ENCODE measurements at regions not wholly inside any gene's neighbourhood (a gene's known extent, or its start where the extent isn't known, plus 50 kb on each side); places are given as distances from the start of the nearest gene placed in this dataset.

DNA sequence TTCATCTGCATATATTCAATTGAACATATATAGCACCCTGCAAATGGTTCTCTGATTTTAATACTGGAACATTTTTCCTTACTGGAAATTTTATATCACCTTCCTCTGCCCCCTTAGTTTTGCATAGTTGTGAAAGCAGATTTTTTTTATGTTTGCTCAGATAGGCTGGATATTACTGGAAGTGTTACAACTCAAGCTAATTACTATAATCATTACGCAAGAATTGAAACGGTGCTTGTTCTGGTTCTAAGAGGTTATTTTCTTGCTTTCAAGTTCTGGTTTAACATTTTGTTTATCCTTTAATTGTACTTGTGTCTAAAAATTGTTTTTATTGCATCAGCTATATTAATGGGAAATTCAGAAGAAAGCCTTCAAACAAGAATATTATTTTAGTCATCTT lies 95.6 kb upstream of the MYO16 start:
- TF ChIP-seq, protein P1, sequence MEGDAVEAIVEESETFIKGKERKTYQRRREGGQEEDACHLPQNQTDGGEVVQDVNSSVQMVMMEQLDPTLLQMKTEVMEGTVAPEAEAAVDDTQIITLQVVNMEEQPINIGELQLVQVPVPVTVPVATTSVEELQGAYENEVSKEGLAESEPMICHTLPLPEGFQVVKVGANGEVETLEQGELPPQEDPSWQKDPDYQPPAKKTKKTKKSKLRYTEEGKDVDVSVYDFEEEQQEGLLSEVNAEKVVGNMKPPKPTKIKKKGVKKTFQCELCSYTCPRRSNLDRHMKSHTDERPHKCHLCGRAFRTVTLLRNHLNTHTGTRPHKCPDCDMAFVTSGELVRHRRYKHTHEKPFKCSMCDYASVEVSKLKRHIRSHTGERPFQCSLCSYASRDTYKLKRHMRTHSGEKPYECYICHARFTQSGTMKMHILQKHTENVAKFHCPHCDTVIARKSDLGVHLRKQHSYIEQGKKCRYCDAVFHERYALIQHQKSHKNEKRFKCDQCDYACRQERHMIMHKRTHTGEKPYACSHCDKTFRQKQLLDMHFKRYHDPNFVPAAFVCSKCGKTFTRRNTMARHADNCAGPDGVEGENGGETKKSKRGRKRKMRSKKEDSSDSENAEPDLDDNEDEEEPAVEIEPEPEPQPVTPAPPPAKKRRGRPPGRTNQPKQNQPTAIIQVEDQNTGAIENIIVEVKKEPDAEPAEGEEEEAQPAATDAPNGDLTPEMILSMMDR (IDR thresholded peaks at IDR 0.05) = no peak
- TF ChIP-seq POLR2AphosphoS5 (IDR thresholded peaks at IDR 0.05) (no peak), POLR2A (IDR thresholded peaks at IDR 0.05) (no peak)
